ENCODE measurements at regions not wholly inside any gene's neighbourhood (a gene's known extent, or its start where the extent isn't known, plus 50 kb on each side); places are given as distances from the start of the nearest gene placed in this dataset.

GRCh38 chr3:10575601-10576160 is 70.3 kb upstream of the ATP2B2 start:
- TF ChIP-seq CTCF (IDR thresholded peaks at IDR 0.05) (no peak), POLR2A (IDR thresholded peaks at IDR 0.05) (no peak)
